IMR-90 (cell line): ENCODE measurements at regions not wholly inside any gene's neighbourhood (a gene's known extent, or its start where the extent isn't known, plus 50 kb on each side); places are given as distances from the start of the nearest gene placed in this dataset.
A peak's percentile ranks its signal among the peaks of the same experiment; 100 is the strongest.

Experiments used
- ATAC-seq: fragments of 200-7000 bp; cut with Tn5 transposase; 2 replicates; pipeline ENCODE4 v1.9.1; 2020; ENCODE audit warnings: low read depth, mild to moderate bottlenecking, moderate library complexity
- BruUV-seq: library from RNA; stranded (reverse); fragments of 400-500 nt; replicated peaks from 2 replicates; lab custom pipeline; 2021; lab: Mats Ljungman, UMichigan
- CTCF ChIA-PET: fragments of 300-600 bp; formaldehyde crosslinking; extraction: SDS; loops from one replicate; lab custom pipeline; 2021; ENCODE audit warnings: antibody characterized with exemption; lab: Yijun Ruan, JAX
- POLR2A ChIA-PET: fragments of 300-600 bp; sonication (Branson Sonifier 250); formaldehyde crosslinking; loops from one replicate; lab custom pipeline; 2022; ENCODE audit warnings: antibody characterized with exemption; ENCODE audit not compliant: unreplicated experiment; lab: Charles Lee
- DNase-seq: peaks from one replicate; pipeline ENCODE4 v3.0.0; 2013
- H2AFZ ChIP-seq: replicated peaks from 2 replicates; pipeline ENCODE3; 2013; ENCODE audit warnings: low read length, mild to moderate bottlenecking; ENCODE audit not compliant: poor library complexity
- H2AK5ac ChIP-seq: 2 replicates; pipeline ENCODE4 v1.6.1; 2013; ENCODE audit warnings: low read depth, low read length, inconsistent platforms
- H2AK9ac ChIP-seq: replicated peaks from 2 replicates; pipeline ENCODE3; 2013; ENCODE audit warnings: mild to moderate bottlenecking, low read depth, low read length, moderate library complexity; ENCODE audit not compliant: poor library complexity
- H2BK120ac ChIP-seq: 2 replicates; pipeline ENCODE4 v1.6.1; 2013; ENCODE audit warnings: low read depth, low read length, inconsistent platforms
- H2BK15ac ChIP-seq: 3 replicates; pipeline ENCODE4 v1.6.1; 2013; ENCODE audit warnings: low read depth, low read length, inconsistent platforms
- H2BK20ac ChIP-seq: 2 replicates; pipeline ENCODE4 v1.6.1; 2013; ENCODE audit warnings: low read depth, mild to moderate bottlenecking, inconsistent platforms, low read length, moderate library complexity
- H2BK5ac ChIP-seq: 2 replicates; pipeline ENCODE4 v1.6.1; 2013; ENCODE audit warnings: mild to moderate bottlenecking, low read depth, low read length, inconsistent platforms; ENCODE audit not compliant: poor library complexity, severe bottlenecking
- H3K14ac ChIP-seq: replicated peaks from 2 replicates; pipeline ENCODE4 v1.6.1; 2013; ENCODE audit warnings: low read depth, low read length, inconsistent platforms
- H3K18ac ChIP-seq: 2 replicates; pipeline ENCODE4 v1.6.1; 2013; ENCODE audit warnings: low read depth, low read length, control low read depth
- H3K23ac ChIP-seq: 2 replicates; pipeline ENCODE4 v1.6.1; 2013; ENCODE audit warnings: low read depth, low read length, inconsistent platforms
- H3K27ac ChIP-seq: 2 replicates; pipeline ENCODE4 v1.5.1; 2013; ENCODE audit warnings: mild to moderate bottlenecking, control low read depth, low read length; ENCODE audit not compliant: insufficient read depth
- H3K27me3 ChIP-seq: 2 replicates; pipeline ENCODE4 v1.6.1; 2013; ENCODE audit warnings: low read length; ENCODE audit not compliant: control insufficient read depth, insufficient read depth
- H3K36me3 ChIP-seq: 2 replicates; pipeline ENCODE4 v1.6.1; 2013; ENCODE audit warnings: low read length, mixed read lengths; ENCODE audit not compliant: control insufficient read depth, insufficient read depth
- H3K4ac ChIP-seq: 2 replicates; pipeline ENCODE4 v1.6.1; 2013; ENCODE audit warnings: low read depth, low read length, inconsistent platforms
- H3K4me1 ChIP-seq: 2 replicates; pipeline ENCODE4 v1.6.1; 2013; ENCODE audit warnings: low read length, mixed read lengths; ENCODE audit not compliant: control insufficient read depth, insufficient read depth
- H3K4me2 ChIP-seq: 2 replicates; pipeline ENCODE4 v1.6.1; 2013; ENCODE audit warnings: low read depth, mild to moderate bottlenecking, control low read depth, low read length, moderate library complexity
- H3K4me3 ChIP-seq: 2 replicates; pipeline ENCODE4 v1.5.1; 2013; ENCODE audit warnings: low read depth, mild to moderate bottlenecking, control low read depth, low read length, moderate library complexity; ENCODE audit not compliant: insufficient read depth
- H3K56ac ChIP-seq: 2 replicates; pipeline ENCODE4 v1.6.1; 2013; ENCODE audit warnings: low read length, inconsistent platforms; ENCODE audit not compliant: insufficient read depth; ENCODE audit errors: extremely low read depth
- H3K79me1 ChIP-seq, 2 experiments: 2 replicates each; pipeline ENCODE4 v1.6.1; 2013; ENCODE audit warnings: low read length in 2 of 2, inconsistent platforms in 1 of 2, low read depth in 1 of 2
- H3K9ac ChIP-seq: 2 replicates; pipeline ENCODE4 v1.6.1; 2013; ENCODE audit warnings: low read depth, low read length, control low read depth
- H3K9me1 ChIP-seq: 2 replicates; pipeline ENCODE4 v1.6.1; 2013; ENCODE audit warnings: low read length, inconsistent platforms; ENCODE audit not compliant: insufficient read depth
- H3K9me3 ChIP-seq: 2 replicates; pipeline ENCODE4 v1.6.1; 2013; ENCODE audit warnings: low read length; ENCODE audit not compliant: control insufficient read depth, insufficient read depth
- H4K20me1 ChIP-seq: 2 replicates; pipeline ENCODE4 v1.6.1; 2013; ENCODE audit warnings: low read length, inconsistent platforms; ENCODE audit not compliant: insufficient read depth
- H4K5ac ChIP-seq: 2 replicates; pipeline ENCODE4 v1.6.1; 2013; ENCODE audit warnings: mild to moderate bottlenecking, low read depth, low read length, control low read depth
- H4K8ac ChIP-seq, 2 experiments: 2 replicates each; pipeline ENCODE4 v1.6.1; 2013; ENCODE audit warnings: low read depth in 2 of 2, low read length in 2 of 2, control low read depth in 1 of 2, inconsistent platforms in 1 of 2
- H4K91ac ChIP-seq: 2 replicates; pipeline ENCODE4 v1.6.1; 2013; ENCODE audit warnings: low read depth, low read length, inconsistent platforms; ENCODE audit not compliant: insufficient read depth
- BHLHE40 ChIP-seq: fragments of 150-350 bp; IDR thresholded peaks from 2 replicates; pipeline ENCODE4 v1.6.1; 2016; ENCODE audit warnings: mild to moderate bottlenecking, low read depth, low read length
- CEBPB ChIP-seq: IDR thresholded peaks from 2 replicates; pipeline ENCODE4 v1.6.1; 2012; ENCODE audit warnings: low read depth, low read length, improper control_type of control experiment
- CHD1 ChIP-seq: IDR thresholded peaks from 2 replicates; pipeline ENCODE4 v1.6.1; 2012; ENCODE audit warnings: low read depth, low read length, improper control_type of control experiment
- CTCF ChIP-seq: conservative IDR thresholded peaks from 2 replicates; pipeline ENCODE4 v1.5.1; 2012; ENCODE audit warnings: mild to moderate bottlenecking, low read depth, low read length, improper control_type of control experiment
- ELK1 ChIP-seq: fragments of 150-350 bp; IDR thresholded peaks from 2 replicates; pipeline ENCODE4 v1.6.1; 2016; ENCODE audit warnings: low read depth, mild to moderate bottlenecking, low read length, moderate library complexity, borderline replicate concordance
- FOS ChIP-seq: fragments of 150-350 bp; IDR thresholded peaks from 2 replicates; pipeline ENCODE4 v1.6.1; 2016; ENCODE audit warnings: low read depth, low read length
- MAZ ChIP-seq: IDR thresholded peaks from 2 replicates; pipeline ENCODE4 v1.6.1; 2012; ENCODE audit warnings: low read depth, mild to moderate bottlenecking, low read length, improper control_type of control experiment, moderate library complexity, borderline replicate concordance
- MXI1 ChIP-seq: IDR thresholded peaks from 2 replicates; pipeline ENCODE4 v1.6.1; 2012; ENCODE audit warnings: low read depth, mild to moderate bottlenecking, low read length, moderate library complexity, borderline replicate concordance
- NFE2L2 ChIP-seq: fragments of 150-350 bp; IDR thresholded peaks from 2 replicates; pipeline ENCODE4 v1.6.1; 2016; ENCODE audit warnings: low read depth, mild to moderate bottlenecking, low read length
- POLR2A ChIP-seq: IDR thresholded peaks from 2 replicates; pipeline ENCODE4 v1.6.1; 2012; ENCODE audit warnings: mild to moderate bottlenecking, low read depth, low read length
- RAD21 ChIP-seq: IDR thresholded peaks from 2 replicates; pipeline ENCODE4 v1.6.1; 2012; ENCODE audit warnings: low read length, improper control_type of control experiment
- RCOR1 ChIP-seq: IDR thresholded peaks from 2 replicates; pipeline ENCODE4 v1.6.1; 2012; ENCODE audit warnings: mild to moderate bottlenecking, low read length, improper control_type of control experiment; ENCODE audit not compliant: insufficient replicate concordance
- RFX5 ChIP-seq: IDR thresholded peaks from 2 replicates; pipeline ENCODE4 v1.8.0; 2012; ENCODE audit warnings: low read depth, mild to moderate bottlenecking, low read length, moderate library complexity
- SMC3 ChIP-seq: fragments of 150-350 bp; IDR thresholded peaks from 2 replicates; pipeline ENCODE4 v1.6.1; 2016; ENCODE audit warnings: low read depth, mild to moderate bottlenecking, antibody characterized with exemption, low read length, moderate library complexity
- USF2 ChIP-seq: fragments of 150-350 bp; IDR thresholded peaks from 2 replicates; pipeline ENCODE4 v1.6.1; 2017; ENCODE audit warnings: mild to moderate bottlenecking, antibody characterized with exemption, low read length, low read depth
- WGBS, 2 experiments: methylation state at CpG; one replicate each; pipeline versions ENCODE4 v1.1.5 to v1.1.7; 2013; ENCODE audit warnings: missing lambda C conversion rate in 2 of 2; ENCODE audit not compliant: insufficient read length in 1 of 2; ENCODE audit errors: extremely low coverage in 2 of 2; 5-methylcytosine and 5-hydroxymethylcytosine counted together
- dilution Hi-C: fragments of 300-500 bp; cut with HindIII; formaldehyde crosslinking; loops from one replicate; pipeline ENCODE4 v1.14.3; 2018; ENCODE audit warnings: low sequenced_read_pairs; ENCODE audit not compliant: unreplicated experiment
- in situ Hi-C: fragments of 300-500 bp; cut with MboI; formaldehyde crosslinking; loops from 3 replicates; pipeline ENCODE4 v1.14.3; 2019; ENCODE audit warnings: low sequenced_read_pairs, inconsistent platforms, mixed read lengths
- intact Hi-C: fragments of 100-400 bp; cut with micrococcal nuclease; formaldehyde crosslinking; loops from 2 replicates; pipeline ENCODE4 v1.10.0; 2022

- DNase-seq, result peak; percentile 80
Observed at GRCh38 chr9:115957585-115957984, 196.0 kb upstream of the PAPPA start.

More at GRCh38 chr9:115957585-115957984, 196.0 kb upstream of the PAPPA start:
- no peak overlapping the region for H3K56ac ChIP-seq
- peak overlapping the region; percentile 96 for H2BK15ac ChIP-seq
- no peak overlapping the region for H3K4me2 ChIP-seq
- no peaks in the 10 kb centered on the region for H3K79me1 ChIP-seq
- no peak overlapping the region for H2AFZ ChIP-seq
- no peak overlapping the region for H3K4me3 ChIP-seq
- H2BK20ac ChIP-seq, result peak overlapping the region; percentile 44; the same call in 1 of the 2 replicates
- WGBS, 2 experiments, result no CpG with 5 or more reads among the region's 2 CpGs
- ChIA-PET POLR2A (no interaction called here), CTCF (interaction anchor here (0.6 kb wide), 1 partner anchor 74 kb away, joined by 3 read pairs; no protein-coding TSS in a partner anchor)
- H4K20me1 ChIP-seq, result no peaks in the 10 kb centered on the region
- peak overlapping the region; percentile 47 for H4K91ac ChIP-seq
- dilution Hi-C loops, result no loop called here
- peak overlapping the region; percentile 66; the same call in 1 of the 2 replicates for H2BK120ac ChIP-seq
- H3K4ac ChIP-seq, result peak overlapping the region; percentile 49; the same call in 1 of the 2 replicates
- H3K18ac ChIP-seq, result peak overlapping the region; percentile 69
- H3K4me1 ChIP-seq, result peaks cover 11% of the 10 kb centered on the region
- H3K36me3 ChIP-seq, result no peaks in the 10 kb centered on the region
- H3K27ac ChIP-seq, result peak overlapping the region; percentile 74; the same call in 1 of the 2 replicates
- peak overlapping the region; percentile 52 to 79 for H4K8ac ChIP-seq
- peak overlapping the region; percentile 66 for H2BK5ac ChIP-seq
- peak overlapping the region; percentile 39; the same call in 1 of the 2 replicates for H3K14ac ChIP-seq
- no peak overlapping the region for H3K9ac ChIP-seq
- TF ChIP-seq BHLHE40 (no peak), MXI1 (no peak), CHD1 (no peak), SMC3 (no peak), FOS (no peak), CTCF (no peak), RCOR1 (no peak), ELK1 (no peak), POLR2A (no peak), RAD21 (no peak), CEBPB (no peak), USF2 (no peak), NFE2L2 (no peak), RFX5 (no peak), MAZ (no peak)
- BruUV-seq, result no TSS peak
- ATAC-seq, result peak; percentile 62
- in situ Hi-C loops, result no loop called here
- no peaks in the 10 kb centered on the region for H3K9me3 ChIP-seq
- H3K23ac ChIP-seq, result no peak overlapping the region
- H4K5ac ChIP-seq, result peak overlapping the region; percentile 54; the same call in 1 of the 2 replicates
- H2AK9ac ChIP-seq, result no peak overlapping the region
- no peaks in the 10 kb centered on the region for H3K27me3 ChIP-seq
- intact Hi-C loops, result no loop called here
- 0 out of 2 replicates have a peak overlapping the region, but pooled peaks have one; percentile 23 for H2AK5ac ChIP-seq
- H3K9me1 ChIP-seq, result peaks cover 5% of the 10 kb centered on the region
